ENCODE measurements at regions not wholly inside any gene's neighbourhood (a gene's known extent, or its start where the extent isn't known, plus 50 kb on each side); places are given as distances from the start of the nearest gene placed in this dataset.

DNA sequence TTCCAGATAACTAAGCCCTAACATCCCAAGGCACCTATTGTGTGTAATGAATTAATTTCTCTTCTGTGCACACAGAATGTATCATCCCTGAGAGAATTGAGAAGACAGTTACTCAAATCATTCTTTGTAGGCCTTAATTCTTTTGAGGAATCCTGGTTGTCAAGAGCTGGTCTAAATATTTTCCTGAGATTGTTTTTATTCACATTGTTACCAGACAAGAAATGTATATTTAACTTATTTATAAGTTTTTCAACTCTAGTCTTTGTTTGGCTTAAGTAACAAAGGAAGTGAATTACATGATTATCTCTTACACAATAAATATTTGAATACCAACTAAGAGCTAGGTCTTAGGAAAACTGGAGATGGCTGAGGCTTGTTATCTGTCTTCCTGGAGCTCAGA, 169.4 kb downstream of the DACT1 start:
- FAIRE-seq, result no peak
- BruUV-seq (replicated peaks), result no TSS peak
- H3K79me2 ChIP-seq (ENCODE audit: control insufficient read depth, insufficient read depth, low read length), result no peaks in the 10 kb centered on the region

More for the DNA sequence above, 169.4 kb downstream of the DACT1 start:
- H3K9me3 ChIP-seq (replicated peaks; ENCODE audit: control insufficient read depth, insufficient read depth, low read length), result no peaks in the 10 kb centered on the region; the same call in 2 of the 3 replicates
- ChIA-PET RAD21 (ENCODE audit: unreplicated experiment) (interaction anchor here (0.6 to 3.5 kb wide), 3 partner anchors 10 to 16 kb away, joined by 3 to 20 read pairs (median 3); no protein-coding TSS in a partner anchor), POLR2A (interaction anchor here (0.6 to 1.1 kb wide), 2 partner anchors 9 to 273 kb away, joined by 3 read pairs; no protein-coding TSS in a partner anchor), SMC1A (ENCODE audit: uncharacterized antibody, unreplicated experiment) (interaction anchor here (0.6 to 13.9 kb wide), 8 partner anchors 9 to 168 kb away, joined by 3 to 161 read pairs (median 3); no protein-coding TSS in a partner anchor), CTCF (interaction anchor here (0.6 to 2.4 kb wide), 4 partner anchors 9 to 176 kb away, joined by 3 to 12 read pairs (median 4); no protein-coding TSS in a partner anchor)
- intact Hi-C loops (cut with micrococcal nuclease; ENCODE audit: unreplicated experiment), result no loop called here
- no peaks in the 10 kb centered on the region for H4K20me1 ChIP-seq (ENCODE audit: control insufficient read depth, insufficient read depth)
- no peak for DNase-seq (ENCODE audit: low read depth, low spot score)
- in situ Hi-C loops (cut with MboI), result no loop called here
- no peak overlapping the region for H3K4me2 ChIP-seq (ENCODE audit: control insufficient read depth, insufficient read depth)
- H3K4me3 ChIP-seq, result no peak overlapping the region
- no peaks in the 10 kb centered on the region for H3K27me3 ChIP-seq (replicated peaks in 1 of 2; ENCODE audit: control insufficient read depth in 2 of 2, insufficient read depth in 2 of 2, low read length in 1 of 2)
- no peaks in the 10 kb centered on the region for H3K4me1 ChIP-seq (ENCODE audit: control insufficient read depth, insufficient read depth, low read length)
- no peak overlapping the region for H3K27ac ChIP-seq (ENCODE audit: control insufficient read depth, insufficient read depth)
- H3K36me3 ChIP-seq (ENCODE audit: control insufficient read depth in 2 of 2, insufficient read depth in 2 of 2, low read length in 1 of 2), result no peaks in the 10 kb centered on the region
- no peak for TF ChIP-seq MEF2B (IDR thresholded peaks at IDR 0.05; ENCODE audit: partially characterized antibody, poor library complexity, severe bottlenecking)
- TF ChIP-seq PML (IDR thresholded peaks at IDR 0.05; ENCODE audit: low read length), result no peak
- no peak for TF ChIP-seq SREBF1 (IDR thresholded peaks at IDR 0.05; ENCODE audit: low read length)
- no peak for TF ChIP-seq ZZZ3 (IDR thresholded peaks at IDR 0.05; ENCODE audit: control insufficient read depth, insufficient read length, low read depth)
- no peak for TF ChIP-seq ZNF217 (IDR thresholded peaks at IDR 0.05)
- no peak for TF ChIP-seq IRF3 (IDR thresholded peaks at IDR 0.05)
- no peak for TF ChIP-seq MAX (IDR thresholded peaks at IDR 0.05; ENCODE audit: low read depth, low read length)
- no peak for TF ChIP-seq HDAC2 (IDR thresholded peaks at IDR 0.05)
- no peak for TF ChIP-seq MLLT1 (IDR thresholded peaks at IDR 0.05)
- no peak for TF ChIP-seq LARP7 (IDR thresholded peaks at IDR 0.05)
- no peak for TF ChIP-seq WRNIP1 (IDR thresholded peaks at IDR 0.05; ENCODE audit: borderline replicate concordance, low read depth, low read length)
- TF ChIP-seq BCL11A (IDR thresholded peaks at IDR 0.05; ENCODE audit: low read depth, low read length), result no peak
- no peak for TF ChIP-seq CBX3 (IDR thresholded peaks at IDR 0.05; ENCODE audit: borderline replicate concordance, low read depth)
- H2AFZ ChIP-seq (ENCODE audit: control insufficient read depth, low read depth, low read length), result no peak overlapping the region
- ATAC-seq, result no peak
- no peak overlapping the region for H3K9ac ChIP-seq (ENCODE audit: control insufficient read depth, insufficient read depth, low read length)

All from GM12878 (cell line).